Prostate gland (tissue), 2 donors: ENCODE measurements at regions not wholly inside any gene's neighbourhood (a gene's known extent, or its start where the extent isn't known, plus 50 kb on each side); places are given as distances from the start of the nearest gene placed in this dataset.

Source experiments
- CTCF ChIP-seq, 4 experiments: fragments of 200-600 bp in 2 of 4; fragments of 450-650 bp in 2 of 4; sonication (generic) in 2 of 4; IDR thresholded peaks; 1 replicate in 3 of 4; 2 replicates in 1 of 4; pipeline ENCODE4 v1.5.1; 2016 to 2019; ENCODE audit warnings: antibody characterized with exemption in 4 of 4, mild to moderate bottlenecking in 2 of 4, moderate library complexity in 2 of 4
- POLR2AphosphoS5 ChIP-seq: sonication (generic); formaldehyde crosslinking; IDR thresholded peaks from one replicate; pipeline ENCODE4 v1.6.1; 2017; ENCODE audit warnings: antibody characterized with exemption

GRCh38 chr16:13586051-13586450, 333.9 kb upstream of the ERCC4 start:
- TF ChIP-seq CTCF (IDR thresholded peaks at IDR 0.05) (no peak), POLR2AphosphoS5 (no peak)
